HepG2 (cell line): ENCODE measurements at regions not wholly inside any gene's neighbourhood (a gene's known extent, or its start where the extent isn't known, plus 50 kb on each side); places are given as distances from the start of the nearest gene placed in this dataset.

Source experiments
- ASH2L ChIP-seq: fragments of 300-600, 200-600 bp; sonication (generic); IDR thresholded peaks from 2 replicates; pipeline ENCODE4 v1.7.0; 2017; ENCODE audit warnings: low read depth, mild to moderate bottlenecking, moderate library complexity, mixed read lengths, low read length; ENCODE audit not compliant: insufficient read length
- FOSL1 ChIP-seq: sonication (generic); formaldehyde crosslinking; IDR thresholded peaks from 2 replicates; pipeline ENCODE4 v1.9.0; 2021; ENCODE audit warnings: missing genetic modification reagents, borderline replicate concordance
- KDM1A ChIP-seq: IDR thresholded peaks from 2 replicates; pipeline ENCODE4 v1.6.1; 2016; ENCODE audit warnings: missing compliant biosample characterization
- MAFK ChIP-seq, 2 experiments: IDR thresholded peaks in 1 of 2; conservative IDR thresholded peaks in 1 of 2; 2 replicates each; pipeline ENCODE4 v1.6.1; 2011; ENCODE audit warnings: improper control_type of control experiment in 2 of 2, low read length in 2 of 2
- ZNF704 ChIP-seq: sonication (generic); formaldehyde crosslinking; IDR thresholded peaks from 2 replicates; pipeline ENCODE4 v1.8.1; 2023; ENCODE audit warnings: mild to moderate bottlenecking, inconsistent platforms, moderate library complexity, missing genetic modification reagents, borderline replicate concordance
- ZSCAN31 ChIP-seq: sonication (generic); formaldehyde crosslinking; IDR thresholded peaks from 2 replicates; pipeline ENCODE4 v1.5.0; 2020; ENCODE audit warnings: low read depth, mild to moderate bottlenecking, missing genetic modification reagents

GRCh38 chr11:30666817-30667216, 80.7 kb upstream of the MPPED2 start:
- TF ChIP-seq ASH2L (no peak), FOSL1 (CRISPR knock-in tag) (no peak), MAFK (conservative IDR thresholded peaks at IDR 0.05 in 1 of 2, IDR thresholded peaks at IDR 0.05 in 1 of 2; ENCODE audit: low read length in 2 of 2) (no peak), ZNF704 (no peak), ZSCAN31 (CRISPR knock-in tag) (no peak), KDM1A (CRISPR knock-in tag) (no peak)
